ENCODE measurements at regions not wholly inside any gene's neighbourhood (a gene's known extent, or its start where the extent isn't known, plus 50 kb on each side); places are given as distances from the start of the nearest gene placed in this dataset.

- no peak for DNase-seq (ENCODE audit: low read depth)
- no peak overlapping the region for H3K4me3 ChIP-seq (ENCODE audit: low read length)
- TF ChIP-seq, protein P1, sequence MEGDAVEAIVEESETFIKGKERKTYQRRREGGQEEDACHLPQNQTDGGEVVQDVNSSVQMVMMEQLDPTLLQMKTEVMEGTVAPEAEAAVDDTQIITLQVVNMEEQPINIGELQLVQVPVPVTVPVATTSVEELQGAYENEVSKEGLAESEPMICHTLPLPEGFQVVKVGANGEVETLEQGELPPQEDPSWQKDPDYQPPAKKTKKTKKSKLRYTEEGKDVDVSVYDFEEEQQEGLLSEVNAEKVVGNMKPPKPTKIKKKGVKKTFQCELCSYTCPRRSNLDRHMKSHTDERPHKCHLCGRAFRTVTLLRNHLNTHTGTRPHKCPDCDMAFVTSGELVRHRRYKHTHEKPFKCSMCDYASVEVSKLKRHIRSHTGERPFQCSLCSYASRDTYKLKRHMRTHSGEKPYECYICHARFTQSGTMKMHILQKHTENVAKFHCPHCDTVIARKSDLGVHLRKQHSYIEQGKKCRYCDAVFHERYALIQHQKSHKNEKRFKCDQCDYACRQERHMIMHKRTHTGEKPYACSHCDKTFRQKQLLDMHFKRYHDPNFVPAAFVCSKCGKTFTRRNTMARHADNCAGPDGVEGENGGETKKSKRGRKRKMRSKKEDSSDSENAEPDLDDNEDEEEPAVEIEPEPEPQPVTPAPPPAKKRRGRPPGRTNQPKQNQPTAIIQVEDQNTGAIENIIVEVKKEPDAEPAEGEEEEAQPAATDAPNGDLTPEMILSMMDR (IDR thresholded peaks at IDR 0.05; ENCODE audit: insufficient read depth, low read depth, low read length, missing control alignments): no peak
Observed at GRCh38 chr20:24813080-24813479, 136.0 kb upstream of the CST7 start.

- DNase-seq (ENCODE audit: low read depth): no peak
- H3K4me3 ChIP-seq (ENCODE audit: low read length): no peak overlapping the region
- TF ChIP-seq, protein P1 (IDR thresholded peaks at IDR 0.05; ENCODE audit: insufficient read depth, low read depth, low read length, missing control alignments): no peak
Observed at GRCh38 chr20:24813496-24813895, 135.6 kb upstream of the CST7 start.

DNA sequence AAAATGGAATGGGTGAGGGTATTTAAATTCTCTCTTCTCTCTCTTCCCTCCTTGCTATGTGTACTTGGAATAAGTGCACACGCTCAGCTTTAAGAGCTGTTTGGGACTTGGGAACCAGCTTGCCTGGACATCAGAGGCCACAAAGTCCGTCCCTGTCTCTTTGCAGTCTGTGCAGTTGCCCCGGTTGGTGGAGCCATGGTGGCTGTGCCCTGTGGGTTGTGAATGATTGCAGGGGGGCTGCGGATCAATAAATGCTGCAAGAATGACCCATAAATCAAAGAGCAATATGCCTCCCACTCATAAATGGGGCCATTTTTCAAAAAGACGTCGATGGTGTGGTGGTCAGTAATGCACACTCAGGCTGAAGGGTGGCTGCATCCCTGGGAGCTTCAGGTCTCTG is 135.1 kb upstream of the CST7 start:
- H3K4me3 ChIP-seq (ENCODE audit: low read length): no peak overlapping the region
- DNase-seq (ENCODE audit: low read depth): no peak
- TF ChIP-seq, protein P1 (IDR thresholded peaks at IDR 0.05; ENCODE audit: insufficient read depth, low read depth, low read length, missing control alignments): no peak

GRCh38 chr20:24814556-24815195 is 134.4 kb upstream of the CST7 start:
- TF ChIP-seq, protein P1 (IDR thresholded peaks at IDR 0.05; ENCODE audit: insufficient read depth, low read depth, low read length, missing control alignments): no peak
- H3K4me3 ChIP-seq (ENCODE audit: low read length): no peak overlapping the region
- DNase-seq (ENCODE audit: low read depth): no peak

- TF ChIP-seq, protein P1 (IDR thresholded peaks at IDR 0.05; ENCODE audit: insufficient read depth, low read depth, low read length, missing control alignments): no peak
- DNase-seq (ENCODE audit: low read depth): no peak
- no peak overlapping the region for H3K4me3 ChIP-seq (ENCODE audit: low read length)
Observed at GRCh38 chr20:24815196-24815815, 133.8 kb upstream of the CST7 start.

- TF ChIP-seq, protein P1 (IDR thresholded peaks at IDR 0.05; ENCODE audit: insufficient read depth, low read depth, low read length, missing control alignments): no peak
- H3K4me3 ChIP-seq (ENCODE audit: low read length): no peak overlapping the region
- DNase-seq (ENCODE audit: low read depth): no peak
Observed at GRCh38 chr20:24815931-24816330, 133.1 kb upstream of the CST7 start.

DNA sequence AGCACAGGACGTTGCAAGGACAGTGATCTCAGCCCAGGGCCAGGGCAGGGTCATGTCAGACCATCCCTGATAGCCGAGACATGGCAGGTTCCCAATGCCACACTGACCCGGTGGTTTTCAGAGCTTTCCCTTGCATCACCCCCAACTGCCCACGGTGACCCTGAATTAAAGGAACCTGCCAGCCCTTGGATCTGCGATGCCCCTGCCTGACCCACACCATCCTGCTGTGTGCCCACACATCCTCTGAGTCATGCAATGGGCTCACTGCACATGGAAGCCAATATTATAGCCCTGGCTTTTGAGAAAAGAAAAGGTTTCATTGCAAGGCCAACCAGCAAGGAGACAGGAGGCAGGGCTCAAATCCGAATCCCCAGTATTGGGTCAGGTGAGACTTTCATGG is 132.6 kb upstream of the CST7 start:
- DNase-seq (ENCODE audit: low read depth): no peak

More for the DNA sequence above, 132.6 kb upstream of the CST7 start:
- TF ChIP-seq, protein P1 (IDR thresholded peaks at IDR 0.05; ENCODE audit: insufficient read depth, low read depth, low read length, missing control alignments): no peak
- no peak overlapping the region for H3K4me3 ChIP-seq (ENCODE audit: low read length)

Data from epithelial cell of esophagus (primary cell).